Adrenal gland (tissue), 9 donors: ENCODE measurements at regions not wholly inside any gene's neighbourhood (a gene's known extent, or its start where the extent isn't known, plus 50 kb on each side); places are given as distances from the start of the nearest gene placed in this dataset.

ENCODE experiments used
- DNase-seq, 7 donors: peaks; one replicate each; pipeline ENCODE4 v3.0.0-alpha.2; 2019 to 2020
- H3K27ac ChIP-seq, 5 donors: fragments of 200-600 bp; sonication (generic) in 4 of 5; 1 replicate in 3 of 5; 2 replicates in 2 of 5; pipeline versions ENCODE4 v1.5.1 to v1.8.0; 2016 to 2020; ENCODE audit warnings: mild to moderate bottlenecking in 1 of 5
- H3K27me3 ChIP-seq: fragments of 200-600 bp; 2 replicates; pipeline ENCODE4 v1.8.0; 2021
- H3K36me3 ChIP-seq, 2 donors: fragments of 200-600 bp; replicated peaks in 1 of 2; 1 replicate in 1 of 2; 2 replicates in 1 of 2; pipeline versions ENCODE4 v1.5.1 to v1.8.0; 2018 to 2022
- H3K4me1 ChIP-seq, 2 donors: fragments of 200-600 bp; replicated peaks in 1 of 2; 1 replicate in 1 of 2; 2 replicates in 1 of 2; pipeline versions ENCODE4 v1.5.1 to v1.8.0; 2018 to 2021
- H3K4me3 ChIP-seq, 4 donors: fragments of 200-600 bp; sonication (generic) in 3 of 4; one replicate each; pipeline ENCODE4 v1.5.1; 2016 to 2018
- H3K9me3 ChIP-seq, 3 donors: fragments of 200-600 bp; sonication (generic) in 1 of 3; replicated peaks in 1 of 3; 1 replicate in 2 of 3; 2 replicates in 1 of 3; pipeline versions ENCODE4 v1.5.1 to v1.8.0; 2016 to 2021
- CTCF ChIP-seq, 6 experiments: fragments of 450-650 bp in 4 of 6; fragments of 200-600 bp in 2 of 6; sonication (generic) in 1 of 6; IDR thresholded peaks; 1 replicate in 5 of 6; 2 replicates in 1 of 6; pipeline versions ENCODE4 v1.5.1 to v1.8.0; 2016 to 2021; ENCODE audit warnings: antibody characterized with exemption in 6 of 6, mild to moderate bottlenecking in 2 of 6, moderate library complexity in 1 of 6
- POLR2A ChIP-seq, 2 donors: fragments of 450-650 bp; IDR thresholded peaks; one replicate each; pipeline ENCODE4 v1.6.1; 2017; ENCODE audit warnings: antibody characterized with exemption in 2 of 2, mild to moderate bottlenecking in 2 of 2, moderate library complexity in 1 of 2
- WGBS, 4 donors: extraction: QIAGEN DNeasy Blood & Tissue Kit in 2 of 4; methylation state at CpG; one replicate each; pipeline versions ENCODE4 v1.1.5 to v1.1.7; 2013 to 2017; 5-methylcytosine and 5-hydroxymethylcytosine counted together
- intact Hi-C, 2 donors: fragments of 100-400 bp; cut with DNase I; formaldehyde crosslinking; loops; one replicate each; pipeline versions ENCODE4 v1.14.1 to v1.15.0; 2022 to 2023
- donor health status: healthy with polysubstance abuse.
- donor health status: Bipolar disorder and iron deficiency.
- donor health status: DM: yes; HTN: yes; CAD: no.
- donor health status: DM: no; HTN: no; CAD: no.
- donor health status: DM: no; HTN: no; CAD: no.

- H3K27me3 ChIP-seq: no peaks in the 10 kb centered on the region
- no peaks in the 10 kb centered on the region for H3K36me3 ChIP-seq
- H3K9me3 ChIP-seq: no peaks in the 10 kb centered on the region
- no peak for DNase-seq
- 60 to 76% (median 69%) methylated on average over 3 of the region's 3 CpGs for WGBS, 4 donors
- no peak for TF ChIP-seq POLR2A (IDR thresholded peaks at IDR 0.05)
- no peak for TF ChIP-seq CTCF (IDR thresholded peaks at IDR 0.05)
- H3K27ac ChIP-seq: no peak overlapping the region
- intact Hi-C loops: no loop called here
- H3K4me3 ChIP-seq: no peak overlapping the region
- no peaks in the 10 kb centered on the region for H3K4me1 ChIP-seq
Measured at GRCh38 chr13:88329066-88329465, 657.9 kb downstream of the SLITRK5 start.

- no peak overlapping the region for H3K4me3 ChIP-seq
- intact Hi-C loops: no loop called here
- H3K4me1 ChIP-seq: no peaks in the 10 kb centered on the region
- H3K36me3 ChIP-seq: no peaks in the 10 kb centered on the region
- no peak for DNase-seq
- no peak overlapping the region for H3K27ac ChIP-seq
- H3K9me3 ChIP-seq: no peaks in the 10 kb centered on the region
- H3K27me3 ChIP-seq: no peaks in the 10 kb centered on the region
- WGBS, 4 donors: 28 to 52% (median 47%) methylated on average over 7 to 8 of the region's 8 CpGs
- TF ChIP-seq CTCF (IDR thresholded peaks at IDR 0.05) (no peak), POLR2A (IDR thresholded peaks at IDR 0.05) (no peak)
Measured at GRCh38 chr13:88339271-88339741, 668.1 kb downstream of the SLITRK5 start.

GRCh38 chr13:88345171-88345847 lies 674.1 kb downstream of the SLITRK5 start:
- Histone ChIP-seq H3K36me3 (no peaks in the 10 kb centered on the region), H3K27me3 (no peaks in the 10 kb centered on the region), H3K9me3 (no peaks in the 10 kb centered on the region), H3K4me3 (no peak overlapping the region), H3K4me1 (no peaks in the 10 kb centered on the region), H3K27ac (no peak overlapping the region)
- TF ChIP-seq POLR2A (IDR thresholded peaks at IDR 0.05) (no peak), CTCF (IDR thresholded peaks at IDR 0.05) (no peak)
- 96 to 99% (median 97%) methylated on average over 18 to 57 of the region's 59 CpGs for WGBS, 4 donors
- DNase-seq: no peak
- intact Hi-C loops: no loop called here

GRCh38 chr13:88360761-88361160 lies 689.6 kb downstream of the SLITRK5 start:
- Histone ChIP-seq H3K4me1 (no peaks in the 10 kb centered on the region), H3K9me3 (no peaks in the 10 kb centered on the region), H3K4me3 (no peak overlapping the region), H3K27me3 (no peaks in the 10 kb centered on the region), H3K27ac (no peak overlapping the region), H3K36me3 (no peaks in the 10 kb centered on the region)
- 78 to 84% (median 80%) methylated on average over 2 of the region's 2 CpGs for WGBS, 4 donors
- intact Hi-C loops: no loop called here
- no peak for DNase-seq
- TF ChIP-seq CTCF (IDR thresholded peaks at IDR 0.05) (no peak), POLR2A (IDR thresholded peaks at IDR 0.05) (no peak)
